ENCODE measurements at regions not wholly inside any gene's neighbourhood (a gene's known extent, or its start where the extent isn't known, plus 50 kb on each side); places are given as distances from the start of the nearest gene placed in this dataset.
"Not testable (repeated sequence)": the region's sequence is repeated elsewhere in the genome, so short reads cannot be mapped to it uniquely, and the experiment has no call there.

GRCh38 chr4:100023800-100024199 is 73.7 kb upstream of the H2AZ1 start:
- no peak for DNase-seq

- DNase-seq: peak; percentile 55
Observed at GRCh38 chr4:100022792-100023222, 72.7 kb upstream of the H2AZ1 start.

GRCh38 chr4:100019821-100020220 is 69.7 kb upstream of the H2AZ1 start:
- no peak for DNase-seq

- DNase-seq: no peak
Observed at GRCh38 chr4:100017637-100018310, 67.7 kb upstream of the H2AZ1 start.

GRCh38 chr4:100016191-100016590 is 66.1 kb upstream of the H2AZ1 start:
- DNase-seq: no peak

- no peak for DNase-seq
Observed at GRCh38 chr4:100014616-100015015, 64.5 kb upstream of the H2AZ1 start.

- DNase-seq: no peak
Observed at GRCh38 chr4:100009490-100009889, 59.4 kb upstream of the H2AZ1 start.

GRCh38 chr4:100008048-100008447 is 58.0 kb upstream of the H2AZ1 start:
- no peak for DNase-seq

- not testable (repeated sequence) for DNase-seq
Observed at GRCh38 chr4:100006161-100006560, 56.1 kb upstream of the H2AZ1 start.

Measured in DMS153 (cell line).